ENCODE measurements at regions not wholly inside any gene's neighbourhood (a gene's known extent, or its start where the extent isn't known, plus 50 kb on each side); places are given as distances from the start of the nearest gene placed in this dataset.

DNA sequence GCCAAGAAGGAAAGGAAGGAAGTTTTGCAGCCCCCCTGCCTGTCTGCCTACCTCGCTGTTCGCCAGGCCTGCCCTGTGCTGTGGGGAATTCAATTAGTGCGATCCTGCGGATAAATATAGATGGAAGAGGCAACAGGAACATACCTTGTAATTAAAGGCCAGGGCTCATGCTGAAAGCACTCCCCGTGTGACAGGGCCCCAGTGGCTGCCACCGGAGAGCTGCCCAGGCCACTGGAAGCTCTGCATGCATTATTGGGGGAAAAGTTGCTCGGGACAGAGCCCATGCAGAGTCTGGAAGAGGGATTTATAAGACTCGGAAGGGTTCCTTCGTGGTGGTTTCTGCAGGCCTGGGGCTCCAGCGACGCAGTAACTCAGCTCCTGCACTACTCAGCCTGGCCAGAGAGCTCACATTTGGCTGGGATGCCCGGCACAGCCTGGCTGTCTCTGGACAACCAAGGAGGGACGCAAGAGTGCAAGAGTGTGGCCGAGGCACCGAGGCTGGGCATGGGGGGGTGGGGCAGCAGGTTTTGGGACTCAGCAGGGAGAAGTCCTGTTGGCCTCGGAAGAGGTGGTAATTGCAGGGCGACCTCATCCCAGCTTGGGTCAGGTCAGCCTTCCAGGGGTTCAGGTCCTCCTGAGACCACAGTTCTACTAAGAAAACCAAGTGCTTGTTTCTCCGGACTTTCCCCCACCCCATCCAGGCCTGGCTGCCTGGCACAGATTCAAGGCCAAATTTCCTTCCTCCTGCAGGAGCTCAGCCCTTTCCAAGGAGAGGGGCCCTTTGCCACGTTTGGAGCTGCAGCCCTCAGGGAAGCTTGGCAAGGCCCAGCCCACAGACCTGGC lies 68.1 kb upstream of the GGTA1 start:
- H3K4me3 Mint-ChIP-seq = peak overlapping the region; percentile 71

GRCh38 chr9:121568343-121569265 lies 69.0 kb upstream of the GGTA1 start:
- no peak overlapping the region for H3K4me3 Mint-ChIP-seq
- TF ChIP-seq CTCF (IDR thresholded peaks at IDR 0.05) = no peak
- peaks cover 71% of the 10 kb centered on the region for H3K4me1 Mint-ChIP-seq
- no peak for DNase-seq
- H3K27ac Mint-ChIP-seq = no peak overlapping the region
- H3K27me3 Mint-ChIP-seq (ENCODE audit: low read depth, poor library complexity) = peaks cover 7% of the 10 kb centered on the region
- H3K9me3 Mint-ChIP-seq = no peaks in the 10 kb centered on the region
- H3K36me3 Mint-ChIP-seq (ENCODE audit: low read depth) = no peaks in the 10 kb centered on the region

More for the DNA sequence above, 68.1 kb upstream of the GGTA1 start:
- Mint-ChIP-seq H3K27ac (peak overlapping the region; percentile 98), H3K9me3 (no peaks in the 10 kb centered on the region), H3K27me3 (ENCODE audit: low read depth, poor library complexity) (peaks cover 15% of the 10 kb centered on the region), H3K36me3 (ENCODE audit: low read depth) (no peaks in the 10 kb centered on the region), H3K4me1 (peaks cover 77% of the 10 kb centered on the region)
- no peak for DNase-seq
- TF ChIP-seq CTCF (IDR thresholded peaks at IDR 0.05) = no peak

DNA sequence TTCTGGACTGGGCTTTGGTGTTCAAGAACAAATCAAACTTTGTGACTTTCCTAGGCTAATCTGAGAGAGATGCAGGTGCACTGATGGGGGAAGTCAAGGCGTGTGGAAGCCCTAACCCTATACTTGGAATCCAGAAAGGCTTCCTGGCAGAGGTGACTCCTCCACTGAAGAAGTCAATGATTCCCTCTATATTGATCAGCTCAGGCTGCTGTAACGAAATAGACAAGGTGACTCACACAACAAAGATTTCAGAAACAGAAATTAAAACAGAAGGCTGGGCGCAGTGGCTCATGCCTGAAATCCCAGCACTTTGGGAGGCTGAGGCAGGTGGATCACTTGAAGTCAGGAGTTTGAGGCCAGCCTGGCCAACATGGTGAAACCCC lies 69.6 kb upstream of the GGTA1 start:
- DNase-seq = no peak
- no peaks in the 10 kb centered on the region for H3K36me3 Mint-ChIP-seq (ENCODE audit: low read depth)
- peaks cover 77% of the 10 kb centered on the region for H3K4me1 Mint-ChIP-seq
- H3K9me3 Mint-ChIP-seq = no peaks in the 10 kb centered on the region
- H3K4me3 Mint-ChIP-seq = no peak overlapping the region
- peaks cover 7% of the 10 kb centered on the region for H3K27me3 Mint-ChIP-seq (ENCODE audit: low read depth, poor library complexity)
- H3K27ac Mint-ChIP-seq = no peak overlapping the region
- no peak for TF ChIP-seq CTCF (IDR thresholded peaks at IDR 0.05)

DNA sequence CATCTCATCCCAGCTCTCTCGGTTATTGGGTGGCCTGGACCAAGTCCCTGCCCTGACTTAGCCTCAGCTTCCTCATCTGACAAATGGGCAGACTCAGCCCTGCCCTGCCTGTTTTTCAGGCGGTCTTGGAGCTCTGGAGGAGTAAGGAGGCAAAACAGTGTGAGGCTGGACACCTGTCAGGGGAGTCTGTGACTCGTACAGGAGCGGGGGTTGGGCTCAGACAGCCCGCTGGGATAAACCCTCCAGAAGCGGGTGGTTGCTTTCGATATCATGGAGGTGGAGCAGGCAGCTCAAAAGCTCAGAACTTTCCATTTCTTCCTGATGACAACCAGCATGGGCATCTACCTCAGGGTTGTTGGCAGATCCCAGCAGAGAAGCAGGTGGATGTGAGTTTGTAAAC lies 72.9 kb upstream of the GGTA1 start:
- no peak for DNase-seq
- H3K4me1 Mint-ChIP-seq = peaks cover 77% of the 10 kb centered on the region
- no peak overlapping the region for H3K4me3 Mint-ChIP-seq
- TF ChIP-seq CTCF (IDR thresholded peaks at IDR 0.05) = no peak
- H3K27ac Mint-ChIP-seq = no peak overlapping the region
- peaks cover 7% of the 10 kb centered on the region for H3K27me3 Mint-ChIP-seq (ENCODE audit: low read depth, poor library complexity)
- no peaks in the 10 kb centered on the region for H3K9me3 Mint-ChIP-seq
- no peaks in the 10 kb centered on the region for H3K36me3 Mint-ChIP-seq (ENCODE audit: low read depth)

- Mint-ChIP-seq H3K9me3 (no peaks in the 10 kb centered on the region), H3K27me3 (ENCODE audit: low read depth, poor library complexity) (peaks cover 9% of the 10 kb centered on the region), H3K4me3 (no peak overlapping the region), H3K27ac (peak overlapping the region; percentile 39), H3K4me1 (peaks cover 77% of the 10 kb centered on the region), H3K36me3 (ENCODE audit: low read depth) (no peaks in the 10 kb centered on the region)
- no peak for TF ChIP-seq CTCF (IDR thresholded peaks at IDR 0.05)
- no peak for DNase-seq
These were observed 74.3 kb upstream of the GGTA1 start for GRCh38 chr9:121573717-121574485.

Measured in nephron progenitor cell (in vitro differentiated cells).